H9 (cell line): ENCODE measurements at regions not wholly inside any gene's neighbourhood (a gene's known extent, or its start where the extent isn't known, plus 50 kb on each side); places are given as distances from the start of the nearest gene placed in this dataset.

Source experiments
- DNase-seq: peaks from one replicate; pipeline ENCODE4 v3.0.0-alpha.2; 2017
- H2AFZ ChIP-seq: one replicate; pipeline ENCODE4 v1.6.1; 2013; ENCODE audit warnings: mild to moderate bottlenecking, low read length, control low read depth, moderate library complexity
- H2AK5ac ChIP-seq: 2 replicates; pipeline ENCODE4 v1.6.1; 2013; ENCODE audit warnings: low read length, control low read depth, mixed read lengths; ENCODE audit not compliant: insufficient read length
- H2BK120ac ChIP-seq: one replicate; pipeline ENCODE4 v1.6.1; 2013; ENCODE audit warnings: low read depth, mild to moderate bottlenecking, low read length, control low read depth, inconsistent platforms; ENCODE audit not compliant: poor library complexity, severe bottlenecking
- H2BK12ac ChIP-seq: 2 replicates; pipeline ENCODE4 v1.6.1; 2013; ENCODE audit warnings: low read length, control low read depth, mixed read lengths, low read depth; ENCODE audit not compliant: insufficient read length
- H2BK15ac ChIP-seq: 2 replicates; pipeline ENCODE4 v1.6.1; 2013; ENCODE audit warnings: low read depth, low read length, control low read depth
- H2BK20ac ChIP-seq: one replicate; pipeline ENCODE4 v1.6.1; 2013; ENCODE audit warnings: low read depth, mild to moderate bottlenecking, low read length, control low read depth, inconsistent platforms; ENCODE audit not compliant: poor library complexity, severe bottlenecking
- H2BK5ac ChIP-seq: 2 replicates; pipeline ENCODE4 v1.6.1; 2013; ENCODE audit warnings: low read length, control low read depth, mixed read lengths; ENCODE audit not compliant: insufficient read length
- H3K14ac ChIP-seq: 2 replicates; pipeline ENCODE4 v1.6.1; 2013; ENCODE audit warnings: low read length, control low read depth; ENCODE audit not compliant: insufficient read depth
- H3K18ac ChIP-seq: 2 replicates; pipeline ENCODE4 v1.6.1; 2013; ENCODE audit warnings: low read depth, mild to moderate bottlenecking, mixed read lengths, low read length, control low read depth; ENCODE audit not compliant: insufficient read length
- H3K23ac ChIP-seq: 2 replicates; pipeline ENCODE4 v1.6.1; 2013; ENCODE audit warnings: low read length, control low read depth, mixed read lengths, low read depth; ENCODE audit not compliant: insufficient read length
- H3K23me2 ChIP-seq: 2 replicates; pipeline ENCODE4 v1.6.1; 2013; ENCODE audit warnings: low read depth, mild to moderate bottlenecking, mixed read lengths, low read length, control low read depth; ENCODE audit not compliant: insufficient read length, poor library complexity, severe bottlenecking
- H3K27ac ChIP-seq: 2 replicates; pipeline ENCODE4 v1.5.1; 2013; ENCODE audit warnings: low read length, control low read depth, mixed read lengths, low read depth; ENCODE audit not compliant: insufficient read length
- H3K27me3 ChIP-seq: 2 replicates; pipeline ENCODE4 v1.6.1; 2013; ENCODE audit warnings: low read length, control low read depth, inconsistent platforms; ENCODE audit not compliant: insufficient read depth
- H3K4ac ChIP-seq: 2 replicates; pipeline ENCODE4 v1.6.1; 2013; ENCODE audit warnings: low read depth, mild to moderate bottlenecking, control low read depth, inconsistent platforms, low read length, moderate library complexity
- H3K4me1 ChIP-seq: 2 replicates; pipeline ENCODE4 v1.6.1; 2013; ENCODE audit warnings: low read length, control low read depth, inconsistent platforms; ENCODE audit not compliant: insufficient read depth
- H3K4me2 ChIP-seq: 2 replicates; pipeline ENCODE4 v1.6.1; 2013; ENCODE audit warnings: low read length, control low read depth, mixed read lengths; ENCODE audit not compliant: insufficient read length, insufficient read depth
- H3K56ac ChIP-seq: 2 replicates; pipeline ENCODE4 v1.6.1; 2013; ENCODE audit warnings: low read depth, mild to moderate bottlenecking, mixed read lengths, low read length, control low read depth; ENCODE audit not compliant: insufficient read length
- H3K79me1 ChIP-seq: 2 replicates; pipeline ENCODE4 v1.6.1; 2013; ENCODE audit warnings: low read depth, mild to moderate bottlenecking, moderate library complexity, low read length, control low read depth, inconsistent platforms; ENCODE audit not compliant: insufficient read depth, poor library complexity, severe bottlenecking
- H3K79me2 ChIP-seq: 2 replicates; pipeline ENCODE4 v1.6.1; 2013; ENCODE audit warnings: low read length, control low read depth, inconsistent platforms; ENCODE audit not compliant: insufficient read depth
- H3K9ac ChIP-seq: 2 replicates; pipeline ENCODE4 v1.6.1; 2013; ENCODE audit warnings: low read length, control low read depth, mixed read lengths; ENCODE audit not compliant: insufficient read length; ENCODE audit errors: extremely low read depth
- H3K9me3 ChIP-seq: one replicate; pipeline ENCODE4 v1.6.1; 2013; ENCODE audit warnings: low read depth, low read length, inconsistent platforms; ENCODE audit not compliant: control insufficient read depth
- H3T11ph ChIP-seq: one replicate; pipeline ENCODE4 v1.6.1; 2013; ENCODE audit warnings: mild to moderate bottlenecking, low read length, control low read depth, inconsistent platforms
- H4K20me1 ChIP-seq: one replicate; pipeline ENCODE4 v1.6.1; 2013; ENCODE audit not compliant: control insufficient read depth, insufficient read length, insufficient read depth
- H4K5ac ChIP-seq: 2 replicates; pipeline ENCODE4 v1.6.1; 2013; ENCODE audit warnings: low read depth, mild to moderate bottlenecking, mixed read lengths, low read length, control low read depth; ENCODE audit not compliant: insufficient read length
- H4K8ac ChIP-seq: replicated peaks from 2 replicates; pipeline ENCODE4 v1.6.1; 2013; ENCODE audit warnings: low read length, control low read depth, mixed read lengths, low read depth; ENCODE audit not compliant: insufficient read length
- H4K91ac ChIP-seq: 2 replicates; pipeline ENCODE4 v1.6.1; 2013; ENCODE audit warnings: low read depth, mild to moderate bottlenecking, moderate library complexity, mixed read lengths, low read length, control low read depth; ENCODE audit not compliant: insufficient read length
- H3K27ac Mint-ChIP-seq, 3 experiments: 2 replicates in 2 of 3; 3 replicates in 1 of 3; pipeline ENCODE4 v1.8.0; 2020 to 2021; ENCODE audit warnings: mixed read lengths in 3 of 3, mild to moderate bottlenecking in 1 of 3, moderate library complexity in 1 of 3
- H3K27me3 Mint-ChIP-seq: 2 replicates; pipeline ENCODE4 v1.8.0; 2021; ENCODE audit warnings: low read depth, mild to moderate bottlenecking, moderate library complexity, mixed read lengths
- H3K36me3 Mint-ChIP-seq, 3 experiments: 2 replicates in 2 of 3; 3 replicates in 1 of 3; pipeline ENCODE4 v1.8.0; 2020 to 2021; ENCODE audit warnings: low read depth in 3 of 3, mixed read lengths in 3 of 3; ENCODE audit not compliant: insufficient read depth in 1 of 3
- H3K4me1 Mint-ChIP-seq, 2 experiments: 2 replicates each; pipeline ENCODE4 v1.8.0; 2020; ENCODE audit warnings: mixed read lengths in 2 of 2
- H3K4me3 Mint-ChIP-seq, 2 experiments: 2 replicates in 1 of 2; 3 replicates in 1 of 2; pipeline ENCODE4 v1.8.0; 2020 to 2021; ENCODE audit warnings: mild to moderate bottlenecking in 2 of 2, mixed read lengths in 2 of 2, moderate library complexity in 1 of 2
- H3K9me3 Mint-ChIP-seq, 2 experiments: 2 replicates in 1 of 2; 3 replicates in 1 of 2; pipeline ENCODE4 v1.8.0; 2020; ENCODE audit warnings: mild to moderate bottlenecking in 2 of 2, mixed read lengths in 2 of 2, moderate library complexity in 1 of 2
- WGBS: extraction: QIAGEN DNeasy Blood & Tissue Kit; methylation state at CpG from one replicate; pipeline ENCODE4 v1.1.7; 2013; ENCODE audit warnings: missing lambda C conversion rate, low lambda C conversion rate, mixed read lengths; ENCODE audit not compliant: insufficient read length; ENCODE audit errors: extremely low coverage; 5-methylcytosine and 5-hydroxymethylcytosine counted together
- TF ChIP-seq, protein P1 (sequence below): fragments of 200-600 bp; sonication (generic); conservative IDR thresholded peaks from 3 replicates; pipeline ENCODE4 v1.8.0; 2021; ENCODE audit warnings: antibody characterized with exemption, mild to moderate bottlenecking

DNA sequence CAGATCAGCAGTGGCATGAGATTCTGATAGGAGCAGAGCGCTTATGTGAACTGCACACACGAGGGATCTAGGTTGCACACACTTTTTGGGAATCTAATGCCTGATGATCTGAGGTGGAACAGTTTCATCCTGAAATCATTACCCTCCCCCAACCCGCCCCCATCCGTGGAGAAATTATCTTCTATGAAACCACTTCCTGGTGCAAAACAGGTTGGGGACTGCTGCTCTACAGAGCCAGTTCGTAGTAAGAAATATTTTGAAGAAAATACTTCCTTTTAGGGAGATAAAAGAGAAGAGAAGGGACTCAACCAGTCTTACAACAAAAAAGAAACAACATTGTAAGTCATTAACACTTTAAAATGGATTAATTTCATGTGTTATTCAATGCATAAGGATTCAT is 1308.2 kb downstream of the GATA3 start:
- no peaks in the 10 kb centered on the region for H3K23me2 ChIP-seq
- H3K79me2 ChIP-seq, result no peaks in the 10 kb centered on the region
- H3K14ac ChIP-seq, result no peak overlapping the region
- H3K27me3 ChIP-seq, result no peaks in the 10 kb centered on the region
- no peak for DNase-seq
- no peak overlapping the region for H2BK15ac ChIP-seq
- H2AFZ ChIP-seq, result no peak overlapping the region
- no peak overlapping the region for H3K4ac ChIP-seq
- H3K56ac ChIP-seq, result no peak overlapping the region
- no peaks in the 10 kb centered on the region for H3K4me1 ChIP-seq
- H4K20me1 ChIP-seq, result no peaks in the 10 kb centered on the region
- H2AK5ac ChIP-seq, result no peak overlapping the region
- no peaks in the 10 kb centered on the region for H3K79me1 ChIP-seq
- no peak overlapping the region for H2BK20ac ChIP-seq
- no peak overlapping the region for H4K8ac ChIP-seq
- Mint-ChIP-seq H3K4me1 (no peaks in the 10 kb centered on the region), H3K36me3 (no peaks in the 10 kb centered on the region), H3K4me3 (no peak overlapping the region), H3K27ac (no peak overlapping the region), H3K9me3 (no peaks in the 10 kb centered on the region), H3K27me3 (no peaks in the 10 kb centered on the region)
- no peak overlapping the region for H3K23ac ChIP-seq
- H2BK120ac ChIP-seq, result no peak overlapping the region
- no peaks in the 10 kb centered on the region for H3K9me3 ChIP-seq
- H3K4me2 ChIP-seq, result no peak overlapping the region
- no peak overlapping the region for H3K27ac ChIP-seq
- no peak overlapping the region for H2BK12ac ChIP-seq
- TF ChIP-seq, protein P1, sequence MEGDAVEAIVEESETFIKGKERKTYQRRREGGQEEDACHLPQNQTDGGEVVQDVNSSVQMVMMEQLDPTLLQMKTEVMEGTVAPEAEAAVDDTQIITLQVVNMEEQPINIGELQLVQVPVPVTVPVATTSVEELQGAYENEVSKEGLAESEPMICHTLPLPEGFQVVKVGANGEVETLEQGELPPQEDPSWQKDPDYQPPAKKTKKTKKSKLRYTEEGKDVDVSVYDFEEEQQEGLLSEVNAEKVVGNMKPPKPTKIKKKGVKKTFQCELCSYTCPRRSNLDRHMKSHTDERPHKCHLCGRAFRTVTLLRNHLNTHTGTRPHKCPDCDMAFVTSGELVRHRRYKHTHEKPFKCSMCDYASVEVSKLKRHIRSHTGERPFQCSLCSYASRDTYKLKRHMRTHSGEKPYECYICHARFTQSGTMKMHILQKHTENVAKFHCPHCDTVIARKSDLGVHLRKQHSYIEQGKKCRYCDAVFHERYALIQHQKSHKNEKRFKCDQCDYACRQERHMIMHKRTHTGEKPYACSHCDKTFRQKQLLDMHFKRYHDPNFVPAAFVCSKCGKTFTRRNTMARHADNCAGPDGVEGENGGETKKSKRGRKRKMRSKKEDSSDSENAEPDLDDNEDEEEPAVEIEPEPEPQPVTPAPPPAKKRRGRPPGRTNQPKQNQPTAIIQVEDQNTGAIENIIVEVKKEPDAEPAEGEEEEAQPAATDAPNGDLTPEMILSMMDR, result no peak
- no CpG with 5 or more reads among the region's 5 CpGs for WGBS
- H3T11ph ChIP-seq, result no peak overlapping the region
- no peak overlapping the region for H4K91ac ChIP-seq
- H3K9ac ChIP-seq, result no peak overlapping the region
- no peak overlapping the region for H4K5ac ChIP-seq
- H2BK5ac ChIP-seq, result no peak overlapping the region
- no peak overlapping the region for H3K18ac ChIP-seq
